HEK293 (cell line): ENCODE measurements at regions not wholly inside any gene's neighbourhood (a gene's known extent, or its start where the extent isn't known, plus 50 kb on each side); places are given as distances from the start of the nearest gene placed in this dataset.
A peak's percentile ranks its signal among the peaks of the same experiment; 100 is the strongest.

ENCODE experiments used
- CTCF ChIA-PET: fragments of 350-600 bp; formaldehyde crosslinking; extraction: SDS; loops from one replicate; lab custom pipeline; 2021; ENCODE audit warnings: antibody characterized with exemption; lab: Yijun Ruan, JAX
- POLR2A ChIA-PET: fragments of 300-600 bp; formaldehyde crosslinking; extraction: SDS; loops from one replicate; lab custom pipeline; 2020; ENCODE audit warnings: antibody characterized with exemption, inconsistent platforms; lab: Yijun Ruan, JAX
- H3K27ac ChIP-seq: fragments of 200-500 bp; sonication (Bioruptor generic); 2 replicates; pipeline ENCODE4 v1.5.1; 2014; ENCODE audit warnings: low read depth, low read length, control low read depth, inconsistent platforms; ENCODE audit errors: extremely low read depth
- H3K36me3 ChIP-seq, 2 experiments: fragments of 200-500 bp in 1 of 2; sonication (Bioruptor generic) in 1 of 2; 1 replicate in 1 of 2; 2 replicates in 1 of 2; pipeline ENCODE4 v1.5.1; 2014 to 2017; ENCODE audit warnings: inconsistent platforms in 2 of 2, low read length in 2 of 2; ENCODE audit not compliant: control insufficient read depth in 2 of 2, insufficient read depth in 1 of 2
- H3K4me1 ChIP-seq: fragments of 200-500 bp; sonication (Bioruptor generic); 2 replicates; pipeline ENCODE4 v1.5.1; 2014; ENCODE audit warnings: mild to moderate bottlenecking, low read length, inconsistent platforms; ENCODE audit not compliant: control insufficient read depth, insufficient read depth
- H3K4me3 ChIP-seq: 2 replicates; pipeline ENCODE4 v1.5.1; 2011; ENCODE audit warnings: low read depth, mild to moderate bottlenecking, control low read depth, low read length, moderate library complexity
- H3K9me3 ChIP-seq: fragments of 200-500 bp; sonication (Bioruptor generic); 2 replicates; pipeline ENCODE4 v1.5.1; 2014; ENCODE audit warnings: low read depth, low read length, inconsistent platforms; ENCODE audit not compliant: control insufficient read depth, insufficient read depth
- CTCF ChIP-seq: fragments of 450-650 bp; formaldehyde crosslinking; IDR thresholded peaks from 2 replicates; pipeline ENCODE4 v1.5.1; 2016; ENCODE audit warnings: missing biosample characterization, missing genetic modification characterization
- FEZF1 ChIP-seq: fragments of 450-650 bp; formaldehyde crosslinking; IDR thresholded peaks from 2 replicates; pipeline ENCODE4 v1.5.1; 2016; ENCODE audit warnings: missing biosample characterization, missing genetic modification characterization
- IKZF3 ChIP-seq: fragments of 450-650 bp; IDR thresholded peaks from 2 replicates; pipeline ENCODE4 v1.5.0; 2018; ENCODE audit warnings: missing biosample characterization, mild to moderate bottlenecking, missing genetic modification characterization, moderate library complexity
- KLF9 ChIP-seq: fragments of 450-650 bp; formaldehyde crosslinking; IDR thresholded peaks from 2 replicates; pipeline ENCODE4 v1.5.1; 2016; ENCODE audit warnings: missing biosample characterization, missing genetic modification characterization, low read depth
- SCRT2 ChIP-seq: fragments of 450-650 bp; formaldehyde crosslinking; IDR thresholded peaks from 2 replicates; pipeline ENCODE4 v1.5.1; 2016; ENCODE audit warnings: missing biosample characterization, missing genetic modification characterization
- YY1 ChIP-seq: fragments of 450-650 bp; formaldehyde crosslinking; IDR thresholded peaks from 2 replicates; pipeline ENCODE4 v1.5.1; 2018; ENCODE audit warnings: missing biosample characterization, missing genetic modification characterization
- ZBTB48 ChIP-seq: fragments of 450-650 bp; formaldehyde crosslinking; IDR thresholded peaks from 2 replicates; pipeline ENCODE4 v1.5.1; 2016; ENCODE audit warnings: missing biosample characterization, missing genetic modification characterization
- ZEB2 ChIP-seq: fragments of 450-650 bp; formaldehyde crosslinking; IDR thresholded peaks from 2 replicates; pipeline ENCODE4 v1.5.1; 2016; ENCODE audit warnings: missing biosample characterization, missing genetic modification characterization
- ZNF133 ChIP-seq: fragments of 450-650 bp; formaldehyde crosslinking; IDR thresholded peaks from 2 replicates; pipeline ENCODE4 v1.5.1; 2016; ENCODE audit warnings: missing biosample characterization, missing genetic modification characterization
- ZNF138 ChIP-seq: fragments of 450-650 bp; formaldehyde crosslinking; IDR thresholded peaks from 2 replicates; pipeline ENCODE4 v1.5.1; 2016; ENCODE audit warnings: missing biosample characterization, missing genetic modification characterization, borderline replicate concordance
- ZNF2 ChIP-seq: fragments of 450-650 bp; formaldehyde crosslinking; IDR thresholded peaks from 2 replicates; pipeline ENCODE4 v1.5.1; 2016; ENCODE audit warnings: missing biosample characterization, missing genetic modification characterization
- ZNF391 ChIP-seq: fragments of 450-650 bp; formaldehyde crosslinking; IDR thresholded peaks from 2 replicates; pipeline ENCODE4 v1.5.1; 2016; ENCODE audit warnings: low read depth, missing biosample characterization, missing genetic modification characterization, borderline replicate concordance
- ZNF433 ChIP-seq: fragments of 450-650 bp; formaldehyde crosslinking; IDR thresholded peaks from 2 replicates; pipeline ENCODE4 v1.5.1; 2016; ENCODE audit warnings: missing biosample characterization, missing genetic modification characterization, low read depth
- ZNF449 ChIP-seq: fragments of 450-650 bp; formaldehyde crosslinking; IDR thresholded peaks from 2 replicates; pipeline ENCODE4 v1.5.1; 2017; ENCODE audit warnings: missing biosample characterization, mild to moderate bottlenecking, missing genetic modification characterization, moderate library complexity
- ZNF473 ChIP-seq: fragments of 450-650 bp; formaldehyde crosslinking; IDR thresholded peaks from 2 replicates; pipeline ENCODE4 v1.5.1; 2017; ENCODE audit warnings: missing biosample characterization, missing genetic modification characterization
- ZNF510 ChIP-seq: fragments of 450-650 bp; formaldehyde crosslinking; IDR thresholded peaks from 2 replicates; pipeline ENCODE4 v1.5.1; 2018; ENCODE audit warnings: mild to moderate bottlenecking, missing genetic modification characterization, missing biosample characterization; ENCODE audit not compliant: insufficient replicate concordance
- ZNF529 ChIP-seq: fragments of 450-650 bp; formaldehyde crosslinking; IDR thresholded peaks from 2 replicates; pipeline ENCODE4 v1.5.1; 2017; ENCODE audit warnings: missing genetic modification characterization, missing biosample characterization; ENCODE audit not compliant: insufficient replicate concordance
- ZNF555 ChIP-seq: fragments of 450-650 bp; formaldehyde crosslinking; conservative IDR thresholded peaks from 2 replicates; pipeline ENCODE4 v1.5.1; 2017; ENCODE audit warnings: missing biosample characterization, mild to moderate bottlenecking, missing genetic modification characterization, inconsistent platforms
- ZNF571 ChIP-seq: fragments of 450-650 bp; formaldehyde crosslinking; IDR thresholded peaks from 2 replicates; pipeline ENCODE4 v1.5.0; 2017; ENCODE audit warnings: missing biosample characterization, missing genetic modification characterization
- ZNF600 ChIP-seq: fragments of 450-650 bp; formaldehyde crosslinking; IDR thresholded peaks from 2 replicates; pipeline ENCODE4 v1.5.1; 2016; ENCODE audit warnings: missing biosample characterization, missing genetic modification characterization
- ZNF654 ChIP-seq: fragments of 450-650 bp; formaldehyde crosslinking; IDR thresholded peaks from 2 replicates; pipeline ENCODE4 v1.5.1; 2016; ENCODE audit warnings: low read depth, missing biosample characterization, missing genetic modification characterization
- ZNF707 ChIP-seq: fragments of 450-650 bp; formaldehyde crosslinking; IDR thresholded peaks from 2 replicates; pipeline ENCODE4 v1.5.1; 2016; ENCODE audit warnings: missing biosample characterization, missing genetic modification characterization
- ZNF768 ChIP-seq: fragments of 450-650 bp; formaldehyde crosslinking; IDR thresholded peaks from 2 replicates; pipeline ENCODE4 v1.5.1; 2018; ENCODE audit warnings: missing biosample characterization, mild to moderate bottlenecking, missing genetic modification characterization

GRCh38 chr17:69608808-69609472 lies 194.4 kb downstream of the MAP2K6 start (continued):
- TF ChIP-seq CTCF (tag by site-specific recombination), result no peak
- TF ChIP-seq ZNF600 (tag by site-specific recombination), result no peak

GRCh38 chr17:69609473-69610305 lies 195.2 kb downstream of the MAP2K6 start:
- CTCF ChIA-PET, result interaction anchor here (0.6 to 4.0 kb wide), 31 partner anchors 9 to 1111 kb away, joined by 3 to 25 read pairs (median 4); partner anchors contain the start of gene KCNJ16
- POLR2A ChIA-PET, result no interaction called here
- no peaks in the 10 kb centered on the region for H3K36me3 ChIP-seq
- no peak for TF ChIP-seq ZNF707
- TF ChIP-seq IKZF3 (tag by site-specific recombination), result 0 out of 2 replicates have a peak, but pooled peaks have one; percentile 28
- TF ChIP-seq ZNF654, result peak; percentile 47
- no peak for TF ChIP-seq ZNF133
- TF ChIP-seq CTCF (tag by site-specific recombination), result peak; percentile 53
- no peak for TF ChIP-seq ZBTB48 (tag by site-specific recombination)
- H3K4me3 ChIP-seq, result no peak overlapping the region
- H3K27ac ChIP-seq, result no peak overlapping the region
- peaks cover 7% of the 10 kb centered on the region for H3K4me1 ChIP-seq
- H3K9me3 ChIP-seq, result no peaks in the 10 kb centered on the region

GRCh38 chr17:69620363-69620762 lies 205.9 kb downstream of the MAP2K6 start:
- POLR2A ChIA-PET, result no interaction called here
- H3K4me1 ChIP-seq, result no peaks in the 10 kb centered on the region
- H3K27ac ChIP-seq, result no peak overlapping the region
- H3K9me3 ChIP-seq, result no peaks in the 10 kb centered on the region
- TF ChIP-seq FEZF1 (tag by site-specific recombination) (no peak), ZNF529 (tag by site-specific recombination) (no peak)
- no peaks in the 10 kb centered on the region for H3K36me3 ChIP-seq
- CTCF ChIA-PET, result interaction anchor here (0.6 kb wide), 1 partner anchor 177 kb away, joined by 3 read pairs; no protein-coding TSS in a partner anchor
- no peak overlapping the region for H3K4me3 ChIP-seq

- no peaks in the 10 kb centered on the region for H3K9me3 ChIP-seq
- H3K27ac ChIP-seq, result no peak overlapping the region
- no peak overlapping the region for H3K4me3 ChIP-seq
- POLR2A ChIA-PET, result no interaction called here
- H3K36me3 ChIP-seq, result no peaks in the 10 kb centered on the region
- CTCF ChIA-PET, result interaction anchor here (0.9 kb wide), 1 partner anchor 18 kb away, joined by 3 read pairs; no protein-coding TSS in a partner anchor
- no peaks in the 10 kb centered on the region for H3K4me1 ChIP-seq
- TF ChIP-seq ZNF391, result no peak
- TF ChIP-seq ZNF449 (tag by site-specific recombination), result no peak
- no peak for TF ChIP-seq YY1
- TF ChIP-seq ZNF473 (tag by site-specific recombination), result no peak
- no peak for TF ChIP-seq ZNF510 (tag by site-specific recombination)
- TF ChIP-seq ZNF433 (tag by site-specific recombination), result no peak
- no peak for TF ChIP-seq SCRT2 (tag by site-specific recombination)
- no peak for TF ChIP-seq ZNF768 (tag by site-specific recombination)
- no peak for TF ChIP-seq ZEB2 (tag by site-specific recombination)
- no peak for TF ChIP-seq ZNF2 (tag by site-specific recombination)
- no peak for TF ChIP-seq KLF9 (tag by site-specific recombination)
- no peak for TF ChIP-seq ZNF138
- no peak for TF ChIP-seq ZNF555 (tag by site-specific recombination)
- TF ChIP-seq ZNF571 (tag by site-specific recombination), result no peak
Observed at GRCh38 chr17:69625474-69625873, 211.0 kb downstream of the MAP2K6 start.
